ENCODE measurements at regions not wholly inside any gene's neighbourhood (a gene's known extent, or its start where the extent isn't known, plus 50 kb on each side); places are given as distances from the start of the nearest gene placed in this dataset.

DNA sequence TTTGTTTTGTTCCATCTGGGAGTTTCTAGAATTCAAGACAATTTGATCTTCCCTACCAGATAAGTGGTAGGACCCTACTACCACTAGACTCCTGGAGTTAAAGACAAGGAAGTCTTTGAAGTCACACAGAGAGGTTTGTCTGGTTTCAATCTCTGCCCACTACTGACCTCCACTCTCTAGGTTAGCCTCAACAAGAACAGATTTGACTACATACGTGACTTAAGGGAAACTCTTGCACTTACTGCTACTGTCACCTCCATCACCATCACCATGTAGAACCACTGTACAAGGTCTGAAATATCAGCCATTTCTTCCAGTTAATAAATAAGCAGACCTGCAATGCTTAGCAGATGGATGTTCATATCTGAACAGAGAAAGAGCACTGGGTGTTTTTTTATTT is 148.3 kb upstream of the ARHGEF26 start:
- no peaks in the 10 kb centered on the region for H3K4me1 ChIP-seq (ENCODE audit: control insufficient read depth in 1 of 2, insufficient read depth in 2 of 2, low read length in 2 of 2)
- Mint-ChIP-seq H3K27ac (no peak overlapping the region), H3K9me3 (peaks cover 0 to 3% (median 2%) of the 10 kb centered on the region in 7 donors), H3K4me1 (no peaks in the 10 kb centered on the region), H3K27me3 (ENCODE audit: low read depth in 3 of 3) (peaks cover 0 to 1% (median 0%) of the 10 kb centered on the region in 3 donors), H3K36me3 (no peaks in the 10 kb centered on the region), H3K4me3 (no peak overlapping the region)
- TF ChIP-seq CTCF (IDR thresholded peaks at IDR 0.05), result no peak
- H3K36me3 ChIP-seq (replicated peaks in 1 of 2; ENCODE audit: control insufficient read depth in 1 of 2, insufficient read depth in 2 of 2, low read length in 2 of 2), result no peaks in the 10 kb centered on the region
- intact Hi-C loops (cut with micrococcal nuclease), result no loop called here
- H3K27me3 ChIP-seq (ENCODE audit: control insufficient read depth in 2 of 2, insufficient read depth in 2 of 2, low read length in 2 of 2), result no peaks in the 10 kb centered on the region
- no peak overlapping the region for H3K4me3 ChIP-seq (replicated peaks in 1 of 3; ENCODE audit: low read depth in 2 of 3, low read length in 3 of 3)
- no peak for DNase-seq
- H2AFZ ChIP-seq (ENCODE audit: insufficient read depth, low read depth, low read length, poor library complexity, severe bottlenecking), result no peak overlapping the region
- H3K4me2 ChIP-seq (replicated peaks; ENCODE audit: extremely low read depth, low read length, poor library complexity, severe bottlenecking), result no peak overlapping the region
- H3K27ac ChIP-seq (ENCODE audit: low read depth in 1 of 2, low read length in 2 of 2), result no peak overlapping the region
- no peaks in the 10 kb centered on the region for H3K79me2 ChIP-seq (ENCODE audit: insufficient read depth, low read length)
- WGBS (ENCODE audit: insufficient coverage), result no CpG with 5 or more reads among the region's 1 CpG
- H3K9ac ChIP-seq (ENCODE audit: insufficient read depth, low read length, poor library complexity, severe bottlenecking), result no peak overlapping the region
- no peaks in the 10 kb centered on the region for H4K20me1 ChIP-seq (ENCODE audit: insufficient read depth, low read length)
- H3K9me3 ChIP-seq (replicated peaks in 1 of 2; ENCODE audit: control insufficient read depth in 1 of 2, insufficient read depth in 1 of 2, low read length in 2 of 2), result no peaks in the 10 kb centered on the region

- no peak overlapping the region for H3K9ac ChIP-seq (ENCODE audit: insufficient read depth, low read length, poor library complexity, severe bottlenecking)
- no peak overlapping the region for H3K4me3 ChIP-seq (replicated peaks in 1 of 3; ENCODE audit: low read depth in 2 of 3, low read length in 3 of 3)
- no CpG with 5 or more reads among the region's 3 CpGs for WGBS (ENCODE audit: insufficient coverage)
- no peak overlapping the region for H3K4me3 Mint-ChIP-seq
- no peaks in the 10 kb centered on the region for H3K36me3 Mint-ChIP-seq
- no peaks in the 10 kb centered on the region for H3K79me2 ChIP-seq (ENCODE audit: insufficient read depth, low read length)
- DNase-seq, result no peak
- H3K4me1 ChIP-seq (ENCODE audit: control insufficient read depth in 1 of 2, insufficient read depth in 2 of 2, low read length in 2 of 2), result no peaks in the 10 kb centered on the region
- no peak overlapping the region for H3K27ac ChIP-seq (ENCODE audit: low read depth in 1 of 2, low read length in 2 of 2)
- no peaks in the 10 kb centered on the region for H3K27me3 ChIP-seq (ENCODE audit: control insufficient read depth in 2 of 2, insufficient read depth in 2 of 2, low read length in 2 of 2)
- intact Hi-C loops (cut with micrococcal nuclease), result no loop called here
- no peaks in the 10 kb centered on the region for H3K36me3 ChIP-seq (replicated peaks in 1 of 2; ENCODE audit: control insufficient read depth in 1 of 2, insufficient read depth in 2 of 2, low read length in 2 of 2)
- TF ChIP-seq CTCF (IDR thresholded peaks at IDR 0.05), result no peak
- H3K27me3 Mint-ChIP-seq (ENCODE audit: low read depth in 3 of 3), result peaks cover 0 to 1% (median 0%) of the 10 kb centered on the region in 3 donors
- H3K9me3 ChIP-seq (replicated peaks in 1 of 2; ENCODE audit: control insufficient read depth in 1 of 2, insufficient read depth in 1 of 2, low read length in 2 of 2), result no peaks in the 10 kb centered on the region
- H3K4me2 ChIP-seq (replicated peaks; ENCODE audit: extremely low read depth, low read length, poor library complexity, severe bottlenecking), result no peak overlapping the region
- H3K9me3 Mint-ChIP-seq, result peaks cover 0 to 1% (median 0%) of the 10 kb centered on the region in 7 donors
- no peak overlapping the region for H2AFZ ChIP-seq (ENCODE audit: insufficient read depth, low read depth, low read length, poor library complexity, severe bottlenecking)
- no peaks in the 10 kb centered on the region for H4K20me1 ChIP-seq (ENCODE audit: insufficient read depth, low read length)
- H3K27ac Mint-ChIP-seq, result no peak overlapping the region
- no peaks in the 10 kb centered on the region for H3K4me1 Mint-ChIP-seq
Measured at GRCh38 chr3:153973722-153974265, 147.4 kb upstream of the ARHGEF26 start.

Measured in CD14-positive monocyte (primary cell).